SK-N-MC (cell line): ENCODE measurements at regions not wholly inside any gene's neighbourhood (a gene's known extent, or its start where the extent isn't known, plus 50 kb on each side); places are given as distances from the start of the nearest gene placed in this dataset.

ENCODE experiments used
- DNase-seq: peaks from one replicate; pipeline ENCODE4 v3.0.0-alpha.2; 2011; ENCODE audit warnings: low read depth, low spot score
- H3K27ac ChIP-seq: fragments of 200-600 bp; sonication (generic); 2 replicates; pipeline ENCODE4 v1.5.1; 2016; ENCODE audit warnings: mixed run types
- H3K36me3 ChIP-seq: fragments of 200-600 bp; sonication (generic); 2 replicates; pipeline ENCODE4 v1.6.1; 2017; ENCODE audit warnings: antibody characterized with exemption, low read length, mixed read lengths; ENCODE audit not compliant: insufficient read depth
- H3K4me3 ChIP-seq: fragments of 200-600 bp; sonication (generic); 2 replicates; pipeline ENCODE4 v1.5.1; 2016
- H3K9ac ChIP-seq: fragments of 200-600 bp; sonication (generic); 2 replicates; pipeline ENCODE4 v1.8.0; 2017; ENCODE audit warnings: mixed run types, mixed read lengths; ENCODE audit not compliant: insufficient read length
- H3K9me3 ChIP-seq: fragments of 200-600 bp; sonication (generic); 2 replicates; pipeline ENCODE4 v1.6.1; 2017; ENCODE audit warnings: low read depth, mild to moderate bottlenecking, antibody characterized with exemption, low read length, moderate library complexity, mixed read lengths
- EZH2 ChIP-seq: fragments of 200-600 bp; sonication (generic); IDR thresholded peaks from one replicate; pipeline ENCODE4 v1.6.1; 2017; ENCODE audit warnings: antibody characterized with exemption
- FOXP2 ChIP-seq: optimal IDR thresholded peaks from 2 replicates; pipeline ENCODE3; 2011; ENCODE audit warnings: mild to moderate bottlenecking, moderate library complexity; ENCODE audit not compliant: insufficient read depth; ENCODE audit errors: extremely low read length, control extremely low read depth
- POLR2AphosphoS5 ChIP-seq: IDR thresholded peaks from 2 replicates; pipeline ENCODE4 v1.6.1; 2012; ENCODE audit warnings: mild to moderate bottlenecking, low read depth, low read length, borderline replicate concordance

DNA sequence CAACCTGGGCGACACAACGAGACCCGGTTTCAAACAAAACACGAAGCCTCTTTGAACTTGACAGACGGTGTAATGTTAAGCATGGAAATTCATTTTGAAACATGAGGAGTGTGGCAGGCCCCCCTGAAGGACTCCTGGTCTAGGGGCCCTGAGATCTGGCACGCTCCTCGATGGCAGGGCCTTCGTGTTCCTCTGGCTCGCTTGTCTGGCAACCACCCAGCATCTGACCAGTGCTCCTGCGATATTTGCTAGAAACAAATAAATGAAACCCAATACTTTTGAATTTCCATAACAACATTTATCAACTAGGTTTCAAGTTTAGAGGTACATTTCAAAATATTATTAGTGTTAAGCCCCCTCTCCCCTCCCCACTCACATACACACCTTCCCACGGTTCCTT is 193.0 kb downstream of the ERCC6L2 start:
- Histone ChIP-seq H3K36me3 (no peaks in the 10 kb centered on the region), H3K9ac (no peak overlapping the region), H3K4me3 (no peak overlapping the region), H3K27ac (no peak overlapping the region), H3K9me3 (no peaks in the 10 kb centered on the region)
- DNase-seq = no peak
- TF ChIP-seq POLR2AphosphoS5 (no peak), FOXP2 (no peak), EZH2 (no peak)

DNA sequence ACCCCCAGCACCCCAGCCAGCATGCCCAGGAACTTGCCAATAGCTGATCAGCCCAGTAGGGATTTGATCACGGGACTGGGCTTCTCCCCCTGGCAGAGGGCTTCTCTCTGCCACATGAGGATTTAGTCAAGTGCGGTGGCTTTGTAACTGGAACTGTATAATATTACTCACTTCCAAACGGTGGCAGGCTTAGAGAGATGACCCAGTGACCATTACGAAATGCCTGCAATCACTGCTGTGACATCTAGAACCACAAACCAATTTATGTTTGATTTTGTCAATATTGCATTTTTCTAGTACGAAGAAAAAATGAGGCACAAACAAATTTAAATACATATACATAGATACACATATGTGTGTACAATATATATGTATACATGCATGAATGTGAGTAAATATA is 192.1 kb downstream of the ERCC6L2 start:
- Histone ChIP-seq H3K9me3 (no peaks in the 10 kb centered on the region), H3K4me3 (no peak overlapping the region), H3K9ac (no peak overlapping the region), H3K36me3 (no peaks in the 10 kb centered on the region), H3K27ac (no peak overlapping the region)
- no peak for DNase-seq
- no peak for TF ChIP-seq FOXP2
- TF ChIP-seq EZH2 = no peak
- no peak for TF ChIP-seq POLR2AphosphoS5

DNA sequence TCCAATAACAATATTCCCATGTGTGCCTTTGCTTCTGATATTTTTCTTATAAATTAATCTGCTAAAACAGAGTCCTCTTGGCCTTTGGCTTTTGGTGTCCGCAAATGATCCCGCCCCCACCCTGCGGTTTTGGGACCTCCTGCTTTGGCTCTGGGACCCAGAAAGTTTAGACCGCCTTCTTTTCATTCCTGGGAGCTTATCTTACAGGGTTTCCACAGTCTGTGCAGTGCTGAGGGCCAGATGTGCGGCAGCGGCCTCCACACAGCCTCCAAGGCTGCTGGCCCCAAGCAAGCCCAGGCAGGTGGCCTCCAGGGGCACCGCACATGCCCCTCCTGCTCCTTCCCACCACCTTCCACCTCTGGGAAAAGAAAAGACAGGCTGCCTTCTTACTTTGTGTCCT is 191.5 kb downstream of the ERCC6L2 start:
- no peak for TF ChIP-seq EZH2
- TF ChIP-seq POLR2AphosphoS5 = no peak
- no peak for TF ChIP-seq FOXP2
- H3K4me3 ChIP-seq = no peak overlapping the region
- H3K27ac ChIP-seq = no peak overlapping the region
- no peak overlapping the region for H3K9ac ChIP-seq
- no peak for DNase-seq
- H3K36me3 ChIP-seq = no peaks in the 10 kb centered on the region
- no peaks in the 10 kb centered on the region for H3K9me3 ChIP-seq

- Histone ChIP-seq H3K27ac (no peak overlapping the region), H3K4me3 (no peak overlapping the region)
- no peak for DNase-seq
Observed at GRCh38 chr9:96065482-96066251, 190.2 kb downstream of the ERCC6L2 start.

GRCh38 chr9:96064826-96065481 is 189.5 kb downstream of the ERCC6L2 start:
- peak overlapping the region; percentile 87 for H3K27ac ChIP-seq
- no peak overlapping the region for H3K9ac ChIP-seq
- no peaks in the 10 kb centered on the region for H3K9me3 ChIP-seq
- no peak overlapping the region for H3K4me3 ChIP-seq
- no peak for TF ChIP-seq EZH2
- TF ChIP-seq FOXP2 = no peak
- no peak for TF ChIP-seq POLR2AphosphoS5
- no peaks in the 10 kb centered on the region for H3K36me3 ChIP-seq
- no peak for DNase-seq

More at GRCh38 chr9:96065482-96066251, 190.2 kb downstream of the ERCC6L2 start:
- Histone ChIP-seq H3K36me3 (no peaks in the 10 kb centered on the region), H3K9ac (no peak overlapping the region), H3K9me3 (no peaks in the 10 kb centered on the region)
- TF ChIP-seq POLR2AphosphoS5 = no peak
- TF ChIP-seq FOXP2 = no peak
- TF ChIP-seq EZH2 = no peak

DNA sequence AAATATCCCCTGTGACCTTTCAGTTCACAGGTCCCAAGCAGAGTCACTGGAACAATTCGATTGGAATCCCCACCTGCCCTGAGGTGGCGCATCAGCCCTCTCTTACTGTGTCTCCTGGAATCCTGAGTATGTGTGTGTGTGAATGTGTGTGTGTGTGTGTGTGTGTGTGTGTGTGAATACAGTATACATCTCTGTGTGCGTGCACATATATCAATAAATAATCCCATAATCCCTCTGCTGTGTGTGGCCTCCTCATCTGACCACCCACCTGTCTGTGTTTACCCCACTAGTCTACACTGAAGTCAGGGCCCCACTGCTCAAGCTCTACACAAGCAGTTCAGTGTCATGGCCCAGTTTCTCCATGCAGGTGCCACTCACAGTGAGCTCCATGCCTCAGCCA is 187.4 kb downstream of the ERCC6L2 start:
- peak overlapping the region; percentile 89; the same call in 1 of the 2 replicates for H3K27ac ChIP-seq
- no peak for DNase-seq
- H3K9me3 ChIP-seq = no peaks in the 10 kb centered on the region
- TF ChIP-seq POLR2AphosphoS5 = no peak
- no peak for TF ChIP-seq EZH2
- no peak for TF ChIP-seq FOXP2
- no peak overlapping the region for H3K9ac ChIP-seq
- no peaks in the 10 kb centered on the region for H3K36me3 ChIP-seq
- no peak overlapping the region for H3K4me3 ChIP-seq

GRCh38 chr9:96062031-96062430 is 186.5 kb downstream of the ERCC6L2 start:
- Histone ChIP-seq H3K9me3 (no peaks in the 10 kb centered on the region), H3K9ac (peak overlapping the region; percentile 53), H3K4me3 (peak overlapping the region; percentile 32), H3K27ac (peak overlapping the region; percentile 89), H3K36me3 (no peaks in the 10 kb centered on the region)
- peak; percentile 76 for DNase-seq
- TF ChIP-seq EZH2 (no peak), POLR2AphosphoS5 (peak; percentile 26; the same call in 1 of the 2 replicates)

GRCh38 chr9:96061293-96061987 is 185.9 kb downstream of the ERCC6L2 start:
- peak overlapping the region; percentile 53 for H3K9ac ChIP-seq
- TF ChIP-seq EZH2 (no peak), FOXP2 (no peak), POLR2AphosphoS5 (no peak)
- H3K4me3 ChIP-seq = peak overlapping the region; percentile 32
- no peaks in the 10 kb centered on the region for H3K36me3 ChIP-seq
- no peak for DNase-seq
- no peaks in the 10 kb centered on the region for H3K9me3 ChIP-seq
- peak overlapping the region; percentile 89 for H3K27ac ChIP-seq
